Ovary (tissue), 3 donors: ENCODE measurements at regions not wholly inside any gene's neighbourhood (a gene's known extent, or its start where the extent isn't known, plus 50 kb on each side); places are given as distances from the start of the nearest gene placed in this dataset.

Source experiments
- CTCF ChIP-seq, 3 donors: fragments of 450-650 bp in 2 of 3; fragments of 200-600 bp in 1 of 3; IDR thresholded peaks; one replicate each; pipeline versions ENCODE4 v1.5.1 to v1.8.0; 2016 to 2022; ENCODE audit warnings: antibody characterized with exemption in 3 of 3, mild to moderate bottlenecking in 1 of 3
- POLR2A ChIP-seq: fragments of 450-650 bp; IDR thresholded peaks from one replicate; pipeline ENCODE4 v1.6.1; 2017; ENCODE audit warnings: antibody characterized with exemption, mild to moderate bottlenecking, moderate library complexity
- donor health status: DM: no; HTN: no; CAD: no.

GRCh38 chr4:130422261-130422660, 1326.3 kb downstream of the C4orf33 start:
- TF ChIP-seq CTCF (IDR thresholded peaks at IDR 0.05) (no peak), POLR2A (no peak)
